DOHH2 (cell line): ENCODE measurements at regions not wholly inside any gene's neighbourhood (a gene's known extent, or its start where the extent isn't known, plus 50 kb on each side); places are given as distances from the start of the nearest gene placed in this dataset.

Experiments used
- CTCF ChIP-seq: fragments of 200-600 bp; sonication (generic); IDR thresholded peaks from one replicate; pipeline ENCODE4 v1.5.1; 2014; ENCODE audit warnings: antibody characterized with exemption, mild to moderate bottlenecking, low read depth, low read length; ENCODE audit not compliant: poor library complexity, severe bottlenecking
- EZH2phosphoT487 ChIP-seq: fragments of 200-600 bp; sonication (generic); IDR thresholded peaks from 2 replicates; pipeline ENCODE4 v1.6.1; 2017; ENCODE audit warnings: borderline replicate concordance, mild to moderate bottlenecking, antibody characterized with exemption, low read length, moderate library complexity, mixed read lengths

- TF ChIP-seq EZH2phosphoT487 = no peak
- TF ChIP-seq CTCF = no peak
Measured at GRCh38 chr7:18167815-18168214, 140.2 kb upstream of the PRPS1L1 start.
